Endothelial cell of umbilical vein (primary cell): ENCODE measurements at regions not wholly inside any gene's neighbourhood (a gene's known extent, or its start where the extent isn't known, plus 50 kb on each side); places are given as distances from the start of the nearest gene placed in this dataset.

Source experiments
- BruUV-seq: library from RNA; stranded (reverse); fragments of 400-500 nt; replicated peaks from 2 replicates; lab custom pipeline; 2021; lab: Mats Ljungman, UMichigan
- CTCF ChIA-PET: fragments of 300-600, 350-600 bp; sonication (Branson Sonifier 250); formaldehyde crosslinking; loops from one replicate; lab custom pipeline; 2021; ENCODE audit warnings: antibody characterized with exemption, inconsistent platforms; lab: Charles Lee
- POLR2A ChIA-PET: fragments of 300-600, 350-600 bp; sonication (Branson Sonifier 250); formaldehyde crosslinking; loops from one replicate; lab custom pipeline; 2021; ENCODE audit warnings: antibody characterized with exemption, inconsistent platforms; lab: Charles Lee
- DNase-seq: peaks from one replicate; pipeline ENCODE4 v3.0.0-alpha.2; 2011; ENCODE audit warnings: low read depth, low spot score
- FAIRE-seq: peaks from 2 replicates; lab custom pipeline; 2011; peaks lifted over from hg19 to GRCh38; lab: Jason Lieb, UNC
- H2AFZ ChIP-seq: 2 replicates; pipeline ENCODE4 v1.6.0; 2012; ENCODE audit warnings: low read depth, low read length, control low read depth, inconsistent platforms
- H3K27ac ChIP-seq: 2 replicates; pipeline ENCODE4 v1.5.1; 2011; ENCODE audit warnings: low read depth, mild to moderate bottlenecking, control low read depth, low read length, moderate library complexity; ENCODE audit not compliant: insufficient read depth
- H3K27me3 ChIP-seq, 2 experiments: 2 replicates each; pipeline versions ENCODE4 v1.6.0 to v1.6.1; 2011; ENCODE audit warnings: low read length in 2 of 2, mixed read lengths in 1 of 2; ENCODE audit not compliant: control insufficient read depth in 2 of 2, insufficient read depth in 2 of 2
- H3K36me3 ChIP-seq, 2 experiments: 2 replicates in 1 of 2; 3 replicates in 1 of 2; pipeline ENCODE4 v1.5.1; 2011; ENCODE audit warnings: low read length in 2 of 2, mild to moderate bottlenecking in 1 of 2, moderate library complexity in 1 of 2; ENCODE audit not compliant: control insufficient read depth in 2 of 2, insufficient read depth in 2 of 2; ENCODE audit errors: extremely low read depth in 1 of 2
- H3K4me1 ChIP-seq: 3 replicates; pipeline ENCODE4 v1.5.1; 2011; ENCODE audit warnings: mild to moderate bottlenecking, low read length; ENCODE audit not compliant: control insufficient read depth, insufficient read depth; ENCODE audit errors: extremely low read depth
- H3K4me2 ChIP-seq: 2 replicates; pipeline ENCODE4 v1.6.1; 2011; ENCODE audit warnings: low read length, control low read depth, mixed read lengths; ENCODE audit not compliant: insufficient read depth
- H3K4me3 ChIP-seq, 3 experiments: fragments of 200-600 bp in 1 of 3; sonication (generic), shearing (Covaris generic) in 1 of 3; replicated peaks in 1 of 3; 2 replicates each; pipeline ENCODE4 v1.5.1; 2011 to 2016; ENCODE audit warnings: control low read depth in 3 of 3, low read length in 3 of 3, mild to moderate bottlenecking in 2 of 3, inconsistent platforms in 1 of 3, low read depth in 1 of 3, moderate library complexity in 1 of 3; ENCODE audit not compliant: insufficient read depth in 1 of 3
- H3K79me2 ChIP-seq: 2 replicates; pipeline ENCODE4 v1.6.0; 2012; ENCODE audit warnings: low read length, inconsistent platforms; ENCODE audit not compliant: control insufficient read depth, insufficient read depth
- H3K9ac ChIP-seq: replicated peaks from 2 replicates; pipeline ENCODE3; 2011; ENCODE audit warnings: low read length, control low read depth; ENCODE audit not compliant: insufficient read depth; ENCODE audit errors: extremely low read depth
- H3K9me1 ChIP-seq: replicated peaks from 3 replicates; pipeline ENCODE4 v1.6.0; 2011; ENCODE audit warnings: mild to moderate bottlenecking, low read length; ENCODE audit not compliant: control insufficient read depth, insufficient read depth; ENCODE audit errors: extremely low read depth
- H3K9me3 ChIP-seq: replicated peaks from 2 replicates; pipeline ENCODE4 v1.5.1; 2012; ENCODE audit warnings: low read length, inconsistent platforms; ENCODE audit not compliant: control insufficient read depth, insufficient read depth
- H4K20me1 ChIP-seq: replicated peaks from 2 replicates; pipeline ENCODE3; 2011; ENCODE audit warnings: mild to moderate bottlenecking, low read length; ENCODE audit not compliant: control insufficient read depth, insufficient read depth; ENCODE audit errors: extremely low read depth
- FOS ChIP-seq: IDR thresholded peaks from 2 replicates; pipeline ENCODE4 v1.6.1; 2011; ENCODE audit warnings: mild to moderate bottlenecking, low read length, moderate library complexity, borderline replicate concordance; ENCODE audit not compliant: insufficient read depth
- GATA2 ChIP-seq: IDR thresholded peaks from 2 replicates; pipeline ENCODE4 v1.7.0; 2011; ENCODE audit warnings: low read depth, mild to moderate bottlenecking, moderate library complexity, mixed read lengths, low read length; ENCODE audit not compliant: insufficient read length, insufficient read depth
- JUN ChIP-seq: IDR thresholded peaks from 2 replicates; pipeline ENCODE4 v1.6.1; 2011; ENCODE audit warnings: borderline replicate concordance, low read depth; ENCODE audit not compliant: insufficient read length, insufficient read depth
- dilution Hi-C: fragments of 300-500 bp; cut with MboI; formaldehyde crosslinking; loops from one replicate; pipeline ENCODE4 v1.15.0; 2019; ENCODE audit warnings: low sequenced_read_pairs; ENCODE audit not compliant: extremely low pct_ligation_motif_present
- intact Hi-C: fragments of 100-400 bp; cut with micrococcal nuclease; formaldehyde crosslinking; loops from one replicate; pipeline ENCODE4 v1.10.0; 2022
- TF ChIP-seq, protein P1 (sequence below): IDR thresholded peaks from 2 replicates; pipeline ENCODE4 v1.6.1; 2011; ENCODE audit not compliant: insufficient read depth, insufficient read length
- TF ChIP-seq, protein P2 (sequence below), 2 donors: IDR thresholded peaks; 1 replicate in 1 of 2; 2 replicates in 1 of 2; pipeline ENCODE4 v1.5.1; 2011; ENCODE audit warnings: low read length in 2 of 2, mild to moderate bottlenecking in 2 of 2, moderate library complexity in 2 of 2, control low read depth in 1 of 2, inconsistent platforms in 1 of 2, low read depth in 1 of 2; ENCODE audit not compliant: insufficient read depth in 1 of 2; ENCODE audit errors: extremely low read depth in 1 of 2

- POLR2A ChIA-PET, result interaction anchor here (0.5 to 1.6 kb wide), 2 partner anchors 11 to 46 kb away, joined by 3 to 5 read pairs; no protein-coding TSS in a partner anchor
- Histone ChIP-seq H3K9ac (no peak overlapping the region), H4K20me1 (no peaks in the 10 kb centered on the region), H2AFZ (peak overlapping the region; percentile 11), H3K27me3 (no peaks in the 10 kb centered on the region), H3K9me1 (no peaks in the 10 kb centered on the region), H3K79me2 (no peaks in the 10 kb centered on the region), H3K4me3 (no peak overlapping the region), H3K4me1 (peaks cover 32% of the 10 kb centered on the region), H3K27ac (no peak overlapping the region), H3K4me2 (peak overlapping the region; percentile 5), H3K36me3 (no peaks in the 10 kb centered on the region), H3K9me3 (no peaks in the 10 kb centered on the region)
- dilution Hi-C loops, result no loop called here
- FAIRE-seq (peak; percentile 60), DNase-seq (peak; percentile 61)
- intact Hi-C loops, result loop anchor here (1.0 to 5.0 kb wide), 3 partner anchors 10 to 44 kb away; no protein-coding TSS in a partner anchor
- BruUV-seq, result no TSS peak
- CTCF ChIA-PET, result interaction anchor here (0.8 to 5.2 kb wide), 13 partner anchors 10 to 118 kb away, joined by 3 to 29 read pairs (median 5); no protein-coding TSS in a partner anchor
- peak; percentile 47 for TF ChIP-seq FOS
- peak; percentile 52 for TF ChIP-seq JUN
- TF ChIP-seq, protein P1, sequence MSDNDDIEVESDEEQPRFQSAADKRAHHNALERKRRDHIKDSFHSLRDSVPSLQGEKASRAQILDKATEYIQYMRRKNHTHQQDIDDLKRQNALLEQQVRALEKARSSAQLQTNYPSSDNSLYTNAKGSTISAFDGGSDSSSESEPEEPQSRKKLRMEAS, result no peak
- TF ChIP-seq, protein P2, sequence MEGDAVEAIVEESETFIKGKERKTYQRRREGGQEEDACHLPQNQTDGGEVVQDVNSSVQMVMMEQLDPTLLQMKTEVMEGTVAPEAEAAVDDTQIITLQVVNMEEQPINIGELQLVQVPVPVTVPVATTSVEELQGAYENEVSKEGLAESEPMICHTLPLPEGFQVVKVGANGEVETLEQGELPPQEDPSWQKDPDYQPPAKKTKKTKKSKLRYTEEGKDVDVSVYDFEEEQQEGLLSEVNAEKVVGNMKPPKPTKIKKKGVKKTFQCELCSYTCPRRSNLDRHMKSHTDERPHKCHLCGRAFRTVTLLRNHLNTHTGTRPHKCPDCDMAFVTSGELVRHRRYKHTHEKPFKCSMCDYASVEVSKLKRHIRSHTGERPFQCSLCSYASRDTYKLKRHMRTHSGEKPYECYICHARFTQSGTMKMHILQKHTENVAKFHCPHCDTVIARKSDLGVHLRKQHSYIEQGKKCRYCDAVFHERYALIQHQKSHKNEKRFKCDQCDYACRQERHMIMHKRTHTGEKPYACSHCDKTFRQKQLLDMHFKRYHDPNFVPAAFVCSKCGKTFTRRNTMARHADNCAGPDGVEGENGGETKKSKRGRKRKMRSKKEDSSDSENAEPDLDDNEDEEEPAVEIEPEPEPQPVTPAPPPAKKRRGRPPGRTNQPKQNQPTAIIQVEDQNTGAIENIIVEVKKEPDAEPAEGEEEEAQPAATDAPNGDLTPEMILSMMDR (IDR thresholded peaks at IDR 0.05; ENCODE audit: extremely low read depth in 1 of 2, insufficient read depth in 1 of 2, low read depth in 1 of 2, low read length in 2 of 2), result no peak
- no peak for TF ChIP-seq GATA2
Measured at GRCh38 chr9:121568343-121569265, 69.0 kb upstream of the GGTA1 start.
